B cell (primary cell): ENCODE measurements at regions not wholly inside any gene's neighbourhood (a gene's known extent, or its start where the extent isn't known, plus 50 kb on each side); places are given as distances from the start of the nearest gene placed in this dataset.

Source experiments
- ATAC-seq: fragments of 200-7000 bp; cut with Tn5 transposase; one replicate; pipeline ENCODE4 v1.10.0; 2021; ENCODE audit warnings: low read depth, mild to moderate bottlenecking, moderate number of reproducible peaks, moderate library complexity
- CTCF ChIA-PET: fragments of 350-600 bp; sonication (Branson Sonifier 250); formaldehyde crosslinking; loops from one replicate; lab custom pipeline; 2021; ENCODE audit warnings: antibody characterized with exemption, inconsistent platforms; lab: Charles Lee
- POLR2A ChIA-PET: fragments of 350-600 bp; sonication (Branson Sonifier 250); formaldehyde crosslinking; loops from one replicate; lab custom pipeline; 2021; ENCODE audit warnings: antibody characterized with exemption; lab: Charles Lee
- DNase-seq: peaks from one replicate; pipeline ENCODE4 v3.0.0; 2013
- H2AFZ ChIP-seq: 2 replicates; pipeline ENCODE4 v1.6.1; 2012; ENCODE audit warnings: mild to moderate bottlenecking, low read depth, low read length; ENCODE audit not compliant: insufficient read depth, poor library complexity, severe bottlenecking
- H3K27ac ChIP-seq, 2 donors: 1 replicate in 1 of 2; 2 replicates in 1 of 2; pipeline ENCODE4 v1.5.1; 2012 to 2013; ENCODE audit warnings: low read length in 2 of 2, mild to moderate bottlenecking in 2 of 2, moderate library complexity in 1 of 2
- H3K27me3 ChIP-seq, 4 experiments: fragments of 200-600 bp in 1 of 4; sonication (generic) in 1 of 4; replicated peaks in 1 of 4; 1 replicate in 2 of 4; 2 replicates in 2 of 4; pipeline versions ENCODE4 v1.6.1 to v1.7.0; 2013 to 2016; ENCODE audit warnings: low read length in 3 of 4, mild to moderate bottlenecking in 2 of 4, mixed read lengths in 1 of 4, moderate library complexity in 1 of 4; ENCODE audit not compliant: insufficient read depth in 4 of 4, control insufficient read depth in 3 of 4; ENCODE audit errors: control extremely low read depth in 1 of 4
- H3K36me3 ChIP-seq, 2 experiments: replicated peaks in 1 of 2; 1 replicate in 1 of 2; 2 replicates in 1 of 2; pipeline versions ENCODE4 v1.6.1 to v1.7.1; 2013; ENCODE audit warnings: low read length in 1 of 2; ENCODE audit not compliant: insufficient read depth in 2 of 2, control insufficient read depth in 1 of 2; ENCODE audit errors: control extremely low read depth in 1 of 2, extremely low read depth in 1 of 2
- H3K4me1 ChIP-seq, 2 donors: fragments of 200-600 bp in 1 of 2; sonication (generic) in 1 of 2; 1 replicate in 1 of 2; 2 replicates in 1 of 2; pipeline versions ENCODE4 v1.5.1 to v1.6.1; 2013 to 2017; ENCODE audit warnings: low read length in 2 of 2; ENCODE audit not compliant: control insufficient read depth in 2 of 2, insufficient read depth in 2 of 2
- H3K4me2 ChIP-seq: replicated peaks from 2 replicates; pipeline ENCODE3; 2012; ENCODE audit warnings: mild to moderate bottlenecking, low read depth, low read length; ENCODE audit not compliant: poor library complexity, severe bottlenecking
- H3K4me3 ChIP-seq, 5 experiments: fragments of 200-600 bp in 1 of 5; sonication (generic) in 1 of 5; 1 replicate in 3 of 5; 2 replicates in 2 of 5; pipeline versions ENCODE4 v1.5.1 to v1.7.0; 2011 to 2016; ENCODE audit warnings: low read length in 4 of 5, mild to moderate bottlenecking in 4 of 5, low read depth in 2 of 5, control low read depth in 1 of 5, moderate library complexity in 1 of 5; ENCODE audit not compliant: insufficient read depth in 1 of 5; ENCODE audit errors: control extremely low read depth in 1 of 5, extremely low read depth in 1 of 5
- H3K79me2 ChIP-seq: fragments of 200-600 bp; sonication (generic); one replicate; pipeline ENCODE4 v1.6.0; 2016; ENCODE audit warnings: low read length; ENCODE audit not compliant: control insufficient read depth, insufficient read depth
- H3K9ac ChIP-seq: fragments of 200-600 bp; sonication (generic); 2 replicates; pipeline ENCODE4 v1.6.1; 2017; ENCODE audit warnings: mild to moderate bottlenecking, low read length, moderate library complexity
- H3K9me3 ChIP-seq, 3 donors: one replicate each; pipeline versions ENCODE4 v1.6.1 to v1.7.1; 2013; ENCODE audit warnings: low read length in 2 of 3; ENCODE audit not compliant: control insufficient read depth in 2 of 3, insufficient read depth in 1 of 3; ENCODE audit errors: control extremely low read depth in 1 of 3
- H4K20me1 ChIP-seq: 2 replicates; pipeline ENCODE4 v1.6.0; 2012; ENCODE audit warnings: mild to moderate bottlenecking, low read length; ENCODE audit not compliant: insufficient read depth, control insufficient read depth, poor library complexity, severe bottlenecking
- H3K27ac Mint-ChIP-seq: one replicate; pipeline ENCODE4 v1.8.0; 2021; ENCODE audit warnings: mixed read lengths
- H3K27me3 Mint-ChIP-seq: one replicate; pipeline ENCODE4 v1.8.0; 2021; ENCODE audit warnings: mixed read lengths
- H3K4me1 Mint-ChIP-seq: one replicate; pipeline ENCODE4 v1.8.0; 2021; ENCODE audit warnings: mixed read lengths
- H3K4me3 Mint-ChIP-seq: one replicate; pipeline ENCODE4 v1.8.0; 2021; ENCODE audit warnings: mixed read lengths
- H3K9me3 Mint-ChIP-seq: one replicate; pipeline ENCODE4 v1.8.0; 2022; ENCODE audit warnings: mixed read lengths; ENCODE audit not compliant: insufficient read depth
- EZH2 ChIP-seq: IDR thresholded peaks from 2 replicates; pipeline ENCODE4 v1.6.1; 2012; ENCODE audit warnings: borderline replicate concordance, low read depth, mild to moderate bottlenecking, moderate library complexity, low read length; ENCODE audit not compliant: insufficient read depth, poor library complexity, severe bottlenecking
- WGBS: methylation state at CpG from one replicate; pipeline ENCODE4 v1.1.5; 2013; ENCODE audit warnings: missing lambda C conversion rate; ENCODE audit not compliant: insufficient coverage; 5-methylcytosine and 5-hydroxymethylcytosine counted together
- intact Hi-C: fragments of 100-400 bp; cut with micrococcal nuclease; formaldehyde crosslinking; loops from one replicate; pipeline ENCODE4 v1.10.0; 2022
- TF ChIP-seq, protein P1 (sequence below): fragments of 200-600 bp; IDR thresholded peaks from one replicate; pipeline ENCODE4 v1.8.0; 2022; ENCODE audit warnings: antibody characterized with exemption, mild to moderate bottlenecking

DNA sequence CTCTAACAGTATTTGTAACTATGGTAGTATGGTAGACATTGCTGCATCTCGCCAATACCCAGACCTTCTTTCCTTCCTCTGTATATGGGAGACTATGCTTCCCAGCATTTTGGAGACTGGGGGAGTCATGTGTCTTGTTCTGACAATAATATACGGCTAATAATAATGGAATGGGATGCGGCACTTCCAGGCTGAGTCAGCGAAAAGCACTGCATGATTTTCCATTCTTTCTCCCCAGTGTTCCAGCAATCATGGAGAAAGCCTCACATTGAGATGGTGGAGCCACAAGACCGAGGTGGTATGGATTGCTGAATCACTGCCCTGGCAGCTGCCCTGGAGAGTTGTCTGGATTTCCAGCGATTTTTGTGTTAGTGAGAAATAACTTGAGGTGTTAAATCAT lies 77.1 kb upstream of the FIBIN start:
- H3K4me1 ChIP-seq = no peaks in the 10 kb centered on the region
- H3K27ac ChIP-seq = no peak overlapping the region
- Mint-ChIP-seq H3K27me3 (no peaks in the 10 kb centered on the region), H3K4me3 (no peak overlapping the region), H3K9me3 (peaks cover 3% of the 10 kb centered on the region), H3K4me1 (no peaks in the 10 kb centered on the region), H3K27ac (no peak overlapping the region)
- H3K4me3 ChIP-seq = no peak overlapping the region
- H3K9ac ChIP-seq = no peak overlapping the region
- no peak overlapping the region for H2AFZ ChIP-seq
- no peak overlapping the region for H3K4me2 ChIP-seq
- DNase-seq = no peak
- peaks cover 0 to 7% (median 0%) of the 10 kb centered on the region in 3 donors for H3K9me3 ChIP-seq
- WGBS = 90% methylated on average over 3 of the region's 6 CpGs
- no peak for ATAC-seq
- TF ChIP-seq, protein P1, sequence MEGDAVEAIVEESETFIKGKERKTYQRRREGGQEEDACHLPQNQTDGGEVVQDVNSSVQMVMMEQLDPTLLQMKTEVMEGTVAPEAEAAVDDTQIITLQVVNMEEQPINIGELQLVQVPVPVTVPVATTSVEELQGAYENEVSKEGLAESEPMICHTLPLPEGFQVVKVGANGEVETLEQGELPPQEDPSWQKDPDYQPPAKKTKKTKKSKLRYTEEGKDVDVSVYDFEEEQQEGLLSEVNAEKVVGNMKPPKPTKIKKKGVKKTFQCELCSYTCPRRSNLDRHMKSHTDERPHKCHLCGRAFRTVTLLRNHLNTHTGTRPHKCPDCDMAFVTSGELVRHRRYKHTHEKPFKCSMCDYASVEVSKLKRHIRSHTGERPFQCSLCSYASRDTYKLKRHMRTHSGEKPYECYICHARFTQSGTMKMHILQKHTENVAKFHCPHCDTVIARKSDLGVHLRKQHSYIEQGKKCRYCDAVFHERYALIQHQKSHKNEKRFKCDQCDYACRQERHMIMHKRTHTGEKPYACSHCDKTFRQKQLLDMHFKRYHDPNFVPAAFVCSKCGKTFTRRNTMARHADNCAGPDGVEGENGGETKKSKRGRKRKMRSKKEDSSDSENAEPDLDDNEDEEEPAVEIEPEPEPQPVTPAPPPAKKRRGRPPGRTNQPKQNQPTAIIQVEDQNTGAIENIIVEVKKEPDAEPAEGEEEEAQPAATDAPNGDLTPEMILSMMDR = no peak
- TF ChIP-seq EZH2 = no peak
- H3K27me3 ChIP-seq = no peaks in the 10 kb centered on the region
- no peaks in the 10 kb centered on the region for H4K20me1 ChIP-seq
- CTCF ChIA-PET = no interaction called here
- H3K36me3 ChIP-seq = no peaks in the 10 kb centered on the region
- H3K79me2 ChIP-seq = no peaks in the 10 kb centered on the region
- intact Hi-C loops = no loop called here
- POLR2A ChIA-PET = no interaction called here

DNA sequence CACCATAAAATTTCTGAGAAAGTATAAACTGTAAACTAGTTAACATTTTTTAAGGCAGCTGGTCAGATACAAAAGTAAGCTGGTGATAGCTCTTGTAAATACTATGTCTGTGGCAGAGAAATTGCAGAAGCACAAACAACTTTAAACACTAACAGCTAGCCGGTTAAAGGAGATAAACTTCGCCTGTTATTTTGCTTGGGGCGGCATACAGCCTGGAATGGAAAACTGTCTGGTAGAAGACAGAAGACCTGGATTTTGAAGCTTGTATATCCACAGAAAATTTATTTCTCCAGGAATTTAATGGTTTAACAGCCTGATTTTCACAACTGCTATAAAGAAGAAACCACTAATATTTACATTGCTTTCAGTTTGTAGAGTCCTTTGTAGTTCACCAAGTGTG lies 65.3 kb upstream of the FIBIN start:
- POLR2A ChIA-PET = no interaction called here
- H3K27me3 Mint-ChIP-seq = no peaks in the 10 kb centered on the region
- peaks cover 0 to 6% (median 0%) of the 10 kb centered on the region in 3 donors for H3K9me3 ChIP-seq
- no peak for DNase-seq
- H3K27ac ChIP-seq = no peak overlapping the region
- peaks cover 11% of the 10 kb centered on the region for H3K9me3 Mint-ChIP-seq
- H3K4me2 ChIP-seq = no peak overlapping the region
- intact Hi-C loops = no loop called here
- no peak overlapping the region for H3K9ac ChIP-seq
- CTCF ChIA-PET = no interaction called here
- no peaks in the 10 kb centered on the region for H3K4me1 Mint-ChIP-seq
- no peak overlapping the region for H2AFZ ChIP-seq
- H3K27me3 ChIP-seq = no peaks in the 10 kb centered on the region
- no peak overlapping the region for H3K4me3 Mint-ChIP-seq
- H3K27ac Mint-ChIP-seq = no peak overlapping the region
- H3K79me2 ChIP-seq = no peaks in the 10 kb centered on the region
- no peak overlapping the region for H3K4me3 ChIP-seq
- no peak for ATAC-seq
- H3K4me1 ChIP-seq = no peaks in the 10 kb centered on the region
- H3K36me3 ChIP-seq = no peaks in the 10 kb centered on the region
- TF ChIP-seq, protein P1 = no peak
- no peak for TF ChIP-seq EZH2
- no peaks in the 10 kb centered on the region for H4K20me1 ChIP-seq
- WGBS = no CpG with 5 or more reads among the region's 3 CpGs
